Activated naive CD4-positive, alpha-beta T cell treated with anti-CD3 and anti-CD28 coated beads, Interleukin-2, amount 50 U/mL, for 24 hours (primary cell): ENCODE measurements at regions not wholly inside any gene's neighbourhood (a gene's known extent, or its start where the extent isn't known, plus 50 kb on each side); places are given as distances from the start of the nearest gene placed in this dataset.
"Not testable (repeated sequence)": the region's sequence is repeated elsewhere in the genome, so short reads cannot be mapped to it uniquely, and the experiment has no call there.

ENCODE experiments used
- H3K27ac Mint-ChIP-seq: one replicate; pipeline ENCODE4 v1.8.0; 2021; ENCODE audit warnings: mild to moderate bottlenecking, mixed read lengths
- H3K27me3 Mint-ChIP-seq: one replicate; pipeline ENCODE4 v1.8.0; 2021; ENCODE audit warnings: mixed read lengths
- H3K36me3 Mint-ChIP-seq: one replicate; pipeline ENCODE4 v1.8.0; 2021; ENCODE audit warnings: mixed read lengths
- H3K4me1 Mint-ChIP-seq: one replicate; pipeline ENCODE4 v1.8.0; 2021; ENCODE audit warnings: mixed read lengths
- H3K4me3 Mint-ChIP-seq: one replicate; pipeline ENCODE4 v1.8.0; 2021; ENCODE audit warnings: mild to moderate bottlenecking, mixed read lengths
- H3K9me3 Mint-ChIP-seq: one replicate; pipeline ENCODE4 v1.8.0; 2021; ENCODE audit warnings: mixed read lengths

- not testable (repeated sequence) for H3K4me3 Mint-ChIP-seq, H3K9me3 Mint-ChIP-seq, H3K27ac Mint-ChIP-seq, H3K36me3 Mint-ChIP-seq, H3K4me1 Mint-ChIP-seq
- peaks cover 13% of the 10 kb centered on the region for H3K27me3 Mint-ChIP-seq
These were observed 69.4 kb upstream of the GPR39 start for GRCh38 chr2:132347041-132347780.

DNA sequence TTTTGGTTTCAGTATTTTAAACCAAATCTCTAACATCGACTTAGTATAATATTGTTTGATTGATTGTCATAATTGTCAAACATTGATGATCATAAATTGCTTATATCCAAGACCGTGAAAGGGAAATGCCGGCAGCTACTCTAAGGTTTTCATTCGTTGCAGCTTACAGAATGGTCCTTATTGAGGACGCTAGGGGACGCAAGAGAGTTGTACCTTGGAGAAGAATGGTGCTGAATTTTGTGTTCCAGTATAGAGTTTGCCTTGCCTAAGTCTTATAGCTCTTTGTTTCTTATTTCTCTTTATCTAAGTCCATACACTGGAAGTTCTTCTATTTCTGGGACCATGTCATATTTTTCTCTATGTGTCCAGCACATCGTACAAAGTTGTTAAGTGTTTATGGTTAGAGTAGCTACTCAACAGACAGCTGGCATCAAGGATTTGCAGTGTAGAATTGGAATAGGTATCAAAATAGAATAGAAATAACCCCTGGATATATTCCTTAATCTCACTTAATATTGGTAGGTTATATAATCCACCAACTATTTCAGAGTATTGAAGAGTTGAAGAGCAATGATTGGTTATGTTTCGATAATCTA is 67.4 kb upstream of the GPR39 start:
- H3K27me3 Mint-ChIP-seq, result peaks cover 17% of the 10 kb centered on the region
- not testable (repeated sequence) for H3K4me3 Mint-ChIP-seq, H3K4me1 Mint-ChIP-seq, H3K9me3 Mint-ChIP-seq, H3K27ac Mint-ChIP-seq, H3K36me3 Mint-ChIP-seq

DNA sequence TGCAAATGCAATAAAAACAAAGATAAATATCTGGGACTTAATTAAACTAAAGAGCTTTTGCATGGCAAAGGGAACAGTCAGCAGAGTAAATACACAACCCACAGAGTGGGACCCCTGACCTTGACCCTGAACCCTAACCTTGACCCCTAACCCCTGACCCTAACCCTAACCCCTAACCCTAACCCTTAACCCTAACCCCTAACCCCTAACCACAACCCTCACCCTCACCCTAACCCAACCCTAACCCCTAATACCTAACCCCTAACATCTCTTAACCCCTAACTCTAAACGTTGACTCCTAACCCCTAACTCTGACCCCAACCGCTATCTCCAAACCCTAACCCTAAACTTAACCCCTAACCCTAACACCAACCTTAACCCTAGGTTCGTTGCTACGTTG is 64.9 kb upstream of the GPR39 start:
- H3K27me3 Mint-ChIP-seq, result peaks cover 22% of the 10 kb centered on the region
- H3K36me3 Mint-ChIP-seq, H3K4me3 Mint-ChIP-seq, H3K27ac Mint-ChIP-seq, H3K4me1 Mint-ChIP-seq, H3K9me3 Mint-ChIP-seq: not testable (repeated sequence)

GRCh38 chr2:132352481-132353001 is 64.1 kb upstream of the GPR39 start:
- not testable (repeated sequence) for H3K4me3 Mint-ChIP-seq

GRCh38 chr2:132353380-132353779 is 63.2 kb upstream of the GPR39 start:
- not testable (repeated sequence) for H3K4me1 Mint-ChIP-seq, H3K9me3 Mint-ChIP-seq, H3K4me3 Mint-ChIP-seq, H3K27ac Mint-ChIP-seq, H3K36me3 Mint-ChIP-seq
- H3K27me3 Mint-ChIP-seq, result peaks cover 20% of the 10 kb centered on the region

More at GRCh38 chr2:132352481-132353001, 64.1 kb upstream of the GPR39 start:
- H3K36me3 Mint-ChIP-seq, H3K27ac Mint-ChIP-seq, H3K9me3 Mint-ChIP-seq, H3K4me1 Mint-ChIP-seq: not testable (repeated sequence)
- peaks cover 20% of the 10 kb centered on the region for H3K27me3 Mint-ChIP-seq

DNA sequence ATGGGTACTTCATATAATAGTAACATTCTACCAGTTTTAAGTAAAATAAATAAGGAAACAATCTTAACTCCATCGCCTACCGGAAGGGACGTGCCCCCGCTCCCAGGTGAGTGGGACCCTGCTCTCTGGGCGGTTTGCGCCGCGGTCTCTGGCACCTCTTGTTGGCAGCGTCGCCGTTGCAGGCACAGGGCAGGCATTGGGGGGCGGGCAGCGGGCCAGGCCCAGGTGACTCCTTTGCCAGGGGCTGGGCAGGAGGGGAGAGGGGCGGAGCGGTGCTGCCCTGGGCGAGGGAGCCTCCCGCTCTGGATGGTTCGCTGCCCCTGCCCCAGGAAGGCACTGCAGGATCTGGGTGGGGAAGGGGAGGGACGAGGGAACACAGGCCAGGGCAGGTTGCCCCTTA is 55.6 kb upstream of the GPR39 start:
- H3K27me3 Mint-ChIP-seq, H3K27ac Mint-ChIP-seq, H3K36me3 Mint-ChIP-seq, H3K4me1 Mint-ChIP-seq, H3K4me3 Mint-ChIP-seq: not testable (repeated sequence)
- peaks cover 11% of the 10 kb centered on the region for H3K9me3 Mint-ChIP-seq

- H3K4me3 Mint-ChIP-seq, H3K27ac Mint-ChIP-seq, H3K27me3 Mint-ChIP-seq, H3K36me3 Mint-ChIP-seq, H3K4me1 Mint-ChIP-seq: not testable (repeated sequence)
- H3K9me3 Mint-ChIP-seq, result peaks cover 11% of the 10 kb centered on the region
These were observed 55.1 kb upstream of the GPR39 start for GRCh38 chr2:132361498-132361897.

GRCh38 chr2:132363352-132363751 is 53.3 kb upstream of the GPR39 start:
- not testable (repeated sequence) for H3K4me1 Mint-ChIP-seq, H3K27me3 Mint-ChIP-seq, H3K27ac Mint-ChIP-seq, H3K4me3 Mint-ChIP-seq, H3K36me3 Mint-ChIP-seq
- peaks cover 11% of the 10 kb centered on the region for H3K9me3 Mint-ChIP-seq

- not testable (repeated sequence) for H3K4me1 Mint-ChIP-seq, H3K9me3 Mint-ChIP-seq, H3K27me3 Mint-ChIP-seq, H3K36me3 Mint-ChIP-seq, H3K27ac Mint-ChIP-seq, H3K4me3 Mint-ChIP-seq
These were observed 50.6 kb upstream of the GPR39 start for GRCh38 chr2:132365963-132366362.

DNA sequence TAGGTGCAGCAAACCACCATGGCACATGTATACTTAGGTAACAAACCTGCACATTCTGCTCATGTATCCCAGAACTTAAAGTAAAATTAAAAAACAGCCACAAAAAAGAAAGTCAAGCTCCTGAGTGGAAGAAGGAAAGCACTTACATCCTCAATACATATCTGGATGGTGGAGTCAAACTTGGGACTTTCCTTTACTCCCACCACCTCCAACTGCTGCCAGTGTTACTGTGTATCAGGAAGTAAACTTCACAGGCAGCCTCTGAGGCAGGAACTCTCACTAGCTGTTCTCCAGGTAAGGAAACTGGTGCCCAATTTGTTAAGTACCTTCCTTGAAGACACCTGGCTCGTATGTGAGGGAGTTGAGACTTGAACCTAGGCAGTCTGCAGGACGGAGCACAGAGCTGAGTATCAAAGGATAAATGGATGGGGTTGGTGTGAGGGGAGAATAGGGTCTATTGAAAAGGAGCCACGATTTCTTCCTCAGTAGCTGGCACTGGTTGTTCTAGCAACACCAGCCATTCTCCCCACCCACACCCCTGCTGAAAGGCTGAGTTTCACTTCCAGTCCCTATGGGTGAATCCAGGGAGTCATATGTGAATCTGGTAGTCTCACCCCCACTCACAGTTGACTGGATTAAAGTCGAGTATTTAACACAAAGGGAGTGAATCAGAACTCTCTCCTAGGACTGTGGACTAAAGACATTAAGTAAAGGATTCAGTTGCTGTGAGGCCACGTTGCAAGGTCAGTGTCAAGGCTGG is 50.0 kb upstream of the GPR39 start:
- Mint-ChIP-seq H3K27ac (no peak overlapping the region), H3K4me3 (no peak overlapping the region), H3K27me3 (no peaks in the 10 kb centered on the region), H3K9me3 (peaks cover 5% of the 10 kb centered on the region), H3K4me1 (no peaks in the 10 kb centered on the region), H3K36me3 (no peaks in the 10 kb centered on the region)
